Testis (tissue), 2 donors: ENCODE measurements at regions not wholly inside any gene's neighbourhood (a gene's known extent, or its start where the extent isn't known, plus 50 kb on each side); places are given as distances from the start of the nearest gene placed in this dataset.

ENCODE experiments used
- CTCF ChIP-seq, 3 experiments: fragments of 450-650 bp in 2 of 3; fragments of 200-600 bp in 1 of 3; sonication (generic) in 1 of 3; IDR thresholded peaks; one replicate each; pipeline ENCODE4 v1.5.1; 2016 to 2019; ENCODE audit warnings: antibody characterized with exemption in 3 of 3, mild to moderate bottlenecking in 2 of 3, moderate library complexity in 1 of 3
- POLR2A ChIP-seq: fragments of 450-650 bp; IDR thresholded peaks from one replicate; pipeline ENCODE4 v1.6.1; 2017; ENCODE audit warnings: antibody characterized with exemption, mild to moderate bottlenecking, moderate library complexity

GRCh38 chr1:83741770-83742169, 257.2 kb downstream of the TTLL7 start:
- TF ChIP-seq CTCF (IDR thresholded peaks at IDR 0.05), result no peak
- no peak for TF ChIP-seq POLR2A
